HG02798 (cell line): ENCODE measurements at regions not wholly inside any gene's neighbourhood (a gene's known extent, or its start where the extent isn't known, plus 50 kb on each side); places are given as distances from the start of the nearest gene placed in this dataset.
"Not testable (repeated sequence)": the region's sequence is repeated elsewhere in the genome, so short reads cannot be mapped to it uniquely, and the experiment has no call there.

Experiments
- ATAC-seq: cut with Tn5 transposase; IDR thresholded peaks from one replicate; pipeline ENCODE4 v1.9.1; 2021; ENCODE audit warnings: mild to moderate bottlenecking; ENCODE audit not compliant: unreplicated experiment, poor library complexity

DNA sequence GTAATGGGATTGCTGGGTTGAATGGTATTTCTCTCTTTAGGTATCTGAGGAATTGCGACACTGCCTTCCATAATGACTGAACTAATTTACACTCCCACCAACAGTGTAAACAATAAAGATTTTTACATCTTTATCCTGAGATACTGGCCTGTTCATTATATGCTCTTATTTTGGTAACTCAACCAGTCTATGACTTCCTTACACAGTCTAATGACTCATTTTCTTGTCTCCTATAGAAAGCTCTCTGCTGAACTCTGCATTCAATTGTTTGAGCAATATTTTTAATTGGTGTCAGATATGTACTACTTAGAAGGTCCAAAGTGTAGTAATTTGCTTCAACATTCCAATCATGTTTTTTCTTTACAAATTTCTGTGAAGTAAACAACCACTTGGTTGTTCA lies 1351.8 kb downstream of the FSCB start:
- ATAC-seq, result no peak

DNA sequence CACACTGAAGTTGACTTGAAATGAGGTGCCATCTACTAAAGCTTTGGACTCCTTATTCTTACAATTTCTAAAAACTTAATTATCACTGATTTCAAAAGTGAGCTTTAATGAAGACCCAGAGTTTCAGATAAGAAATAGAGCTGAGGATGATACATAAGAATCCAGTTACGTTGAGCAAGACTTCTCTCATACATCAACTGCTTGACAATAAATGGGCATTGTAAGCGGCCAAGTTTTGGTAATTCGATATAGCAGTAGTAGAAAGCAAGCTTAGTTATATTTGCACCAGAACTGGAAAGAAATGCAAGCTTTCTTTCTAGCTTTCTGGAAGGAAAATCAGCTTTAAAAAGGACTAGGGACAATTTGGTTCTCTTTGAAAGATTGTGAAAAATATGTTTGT lies 1359.6 kb downstream of the FSCB start:
- ATAC-seq, result no peak

DNA sequence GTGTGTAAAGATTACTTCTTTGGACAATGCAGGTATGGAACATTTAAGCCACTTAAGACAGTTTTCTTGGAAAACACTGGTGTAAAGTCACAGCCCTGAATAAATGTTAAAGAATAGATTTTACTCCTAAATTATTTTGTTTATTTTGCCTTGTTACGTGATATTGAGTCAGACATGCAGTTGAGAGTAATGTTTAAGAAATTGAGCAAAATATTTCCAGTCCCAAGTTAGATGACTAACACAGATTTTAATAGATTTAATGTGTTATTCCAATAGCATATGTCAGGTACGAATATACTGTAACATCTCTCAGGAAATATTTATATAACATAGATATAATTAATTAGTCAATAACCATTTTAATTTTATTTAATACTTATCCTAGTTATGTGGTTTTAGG lies 1361.7 kb downstream of the FSCB start:
- ATAC-seq, result no peak

DNA sequence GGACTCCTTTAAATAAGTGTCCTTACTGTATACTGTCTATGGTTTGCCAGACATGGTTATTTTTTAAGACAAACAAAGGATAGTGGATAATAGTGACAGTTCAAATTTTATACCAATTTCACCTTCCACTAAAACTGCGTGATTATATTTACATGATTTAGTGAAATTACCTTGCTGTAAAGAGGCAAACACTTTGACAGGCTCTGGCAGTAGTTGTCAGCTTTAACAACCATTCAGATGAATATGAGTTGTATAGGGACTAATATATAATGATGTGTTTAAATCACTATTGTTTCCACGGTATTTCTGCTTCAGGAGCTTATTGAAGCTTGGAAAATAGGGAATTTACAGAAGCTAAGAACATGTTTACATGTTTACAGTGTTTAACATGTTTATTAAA lies 1364.0 kb downstream of the FSCB start:
- ATAC-seq, result no peak

DNA sequence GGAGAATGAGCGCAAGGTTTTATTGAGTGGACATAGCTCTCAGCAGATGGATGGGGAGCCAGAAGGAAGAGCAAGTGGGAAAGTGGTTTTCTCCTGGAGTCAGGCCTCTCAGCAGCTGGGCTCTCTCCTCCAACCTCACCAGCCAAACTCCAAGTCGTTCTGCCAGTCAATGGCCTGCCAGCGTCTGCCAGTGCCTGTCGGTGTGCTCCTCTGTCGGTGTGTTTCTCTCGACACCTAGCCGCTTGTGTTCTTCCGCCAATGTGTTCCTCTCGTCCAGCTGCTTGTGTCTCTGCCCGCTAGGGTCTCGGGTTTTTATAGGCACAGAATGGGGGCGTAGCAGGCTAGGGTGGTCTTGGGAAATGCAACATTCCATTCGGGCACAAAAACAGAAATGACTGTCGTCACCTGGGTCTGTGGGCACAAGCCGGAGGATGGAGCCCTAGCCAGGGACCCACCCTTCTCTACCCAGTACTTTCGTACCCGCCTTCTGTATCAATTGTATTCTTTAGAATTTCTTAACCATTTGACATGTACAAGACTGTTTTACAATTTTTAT lies 1365.4 kb downstream of the FSCB start:
- no peak for ATAC-seq

DNA sequence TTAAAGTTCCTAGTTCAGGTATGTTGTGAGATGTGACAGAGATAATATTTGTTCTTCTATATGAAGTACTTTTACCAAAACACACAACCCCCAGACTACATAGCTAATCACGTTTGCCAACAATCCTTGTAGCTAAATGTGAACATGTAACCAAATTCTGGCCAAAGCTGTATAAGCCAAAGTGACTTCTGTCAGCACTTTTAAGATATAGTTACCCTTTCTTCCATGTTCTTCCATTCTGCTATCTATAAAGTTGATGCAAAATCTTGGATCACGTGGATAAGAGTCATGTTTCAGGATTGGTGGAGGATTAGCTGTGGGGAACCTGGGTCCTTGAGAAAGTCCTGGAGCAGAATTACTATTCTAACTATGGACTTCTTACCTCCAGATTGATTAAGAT lies 1366.6 kb downstream of the FSCB start:
- ATAC-seq, result no peak

DNA sequence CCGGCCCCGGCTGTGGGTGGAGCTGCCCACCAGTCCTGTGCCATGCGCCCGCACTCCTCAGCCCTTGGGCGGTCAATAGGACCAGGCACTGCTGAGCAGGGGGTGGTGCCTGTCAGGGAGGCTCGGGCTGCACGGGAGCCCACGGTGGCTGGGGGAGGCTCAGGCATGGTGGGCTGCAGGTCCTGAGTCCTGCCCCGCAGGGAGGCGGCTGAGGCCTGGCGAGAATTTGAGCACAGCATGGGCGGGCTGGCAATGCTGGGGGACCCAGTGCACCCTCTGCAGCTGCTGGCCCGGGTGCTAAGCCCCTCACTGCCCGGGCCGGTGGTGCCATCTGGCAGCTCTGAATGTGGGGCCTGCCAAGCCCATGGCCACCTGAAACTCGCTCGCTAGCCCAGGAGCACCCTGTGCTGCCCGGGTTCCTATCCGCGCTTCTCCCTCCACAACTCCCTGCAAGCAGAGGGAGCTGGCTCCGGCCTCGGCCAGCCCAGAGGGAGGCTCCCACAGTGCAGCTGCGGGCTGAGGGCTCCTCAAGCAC lies 1371.1 kb downstream of the FSCB start:
- no peak for ATAC-seq

DNA sequence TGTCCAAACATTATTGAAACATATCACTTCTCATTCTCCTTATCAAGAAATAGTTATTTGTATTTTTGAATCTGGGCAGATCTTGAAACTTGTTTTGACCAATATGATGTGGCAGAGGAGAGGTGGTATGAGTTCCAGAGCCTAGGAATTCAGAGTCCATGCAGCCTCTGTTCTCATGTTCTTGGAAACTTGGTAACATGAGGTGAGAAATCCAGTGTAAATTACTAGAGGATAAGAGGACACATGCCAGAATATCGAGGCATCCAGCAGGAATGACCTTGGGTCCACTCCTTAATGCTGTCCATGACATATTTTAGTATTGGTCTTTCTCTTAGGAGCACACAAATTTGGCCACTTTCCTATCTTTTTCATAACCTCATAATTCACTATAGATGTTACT lies 1374.6 kb downstream of the FSCB start:
- no peak for ATAC-seq

DNA sequence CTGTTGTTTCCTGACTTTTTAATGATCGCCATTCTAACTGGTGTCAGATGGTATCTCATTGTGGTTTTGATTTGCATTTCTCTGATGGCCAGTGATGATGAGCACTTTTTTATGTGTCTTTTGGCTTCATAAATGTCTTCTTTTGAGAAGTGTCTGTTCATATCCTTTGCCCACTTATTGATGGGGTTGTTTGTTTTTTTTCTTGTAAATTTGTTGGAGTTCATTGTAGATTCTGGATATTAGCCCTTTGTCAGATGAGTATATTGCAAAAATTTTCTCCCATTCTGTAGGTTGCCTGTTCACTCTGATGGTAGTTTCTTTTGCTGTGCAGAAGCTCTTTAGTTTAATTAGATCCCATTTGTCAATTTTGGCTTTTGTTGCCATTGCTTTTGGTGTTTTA lies 1378.7 kb downstream of the FSCB start:
- not testable (repeated sequence) for ATAC-seq

DNA sequence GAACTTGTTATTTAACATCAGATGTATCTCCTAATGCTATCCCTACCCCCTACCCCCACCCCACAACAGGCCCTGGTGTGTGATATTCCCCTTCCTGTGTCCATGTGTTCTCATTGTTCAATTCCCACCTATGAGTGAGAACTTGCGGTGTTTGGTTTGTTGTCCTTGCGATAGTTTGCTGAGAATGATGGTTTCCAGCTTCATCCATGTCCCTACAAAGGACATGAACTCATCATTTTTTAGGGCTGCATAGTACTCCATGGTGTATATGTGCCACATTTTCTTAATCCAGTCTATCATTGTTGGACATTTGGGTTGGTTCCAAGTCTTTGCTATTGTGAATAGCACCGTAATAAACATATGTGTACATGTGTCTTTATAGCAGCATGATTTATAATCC lies 1379.2 kb downstream of the FSCB start:
- ATAC-seq, result not testable (repeated sequence)

DNA sequence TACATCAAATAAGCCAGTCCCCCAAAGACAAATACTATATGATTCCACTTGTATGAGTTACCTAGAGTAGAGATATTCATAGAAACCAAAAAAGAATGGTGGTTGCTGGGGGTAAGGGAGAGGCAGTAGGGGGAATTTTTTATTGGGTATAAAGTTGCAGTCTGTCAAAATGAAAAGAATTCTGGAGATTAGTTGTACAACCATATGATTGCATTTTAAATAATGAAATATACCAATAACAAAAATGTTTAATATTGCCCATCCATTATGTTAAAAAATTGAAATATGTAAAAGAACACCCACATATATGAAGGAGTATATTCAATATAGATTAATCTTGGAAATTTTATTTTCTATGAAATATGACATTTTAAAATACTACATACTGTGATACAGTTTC lies 1383.5 kb downstream of the FSCB start:
- ATAC-seq, result no peak

DNA sequence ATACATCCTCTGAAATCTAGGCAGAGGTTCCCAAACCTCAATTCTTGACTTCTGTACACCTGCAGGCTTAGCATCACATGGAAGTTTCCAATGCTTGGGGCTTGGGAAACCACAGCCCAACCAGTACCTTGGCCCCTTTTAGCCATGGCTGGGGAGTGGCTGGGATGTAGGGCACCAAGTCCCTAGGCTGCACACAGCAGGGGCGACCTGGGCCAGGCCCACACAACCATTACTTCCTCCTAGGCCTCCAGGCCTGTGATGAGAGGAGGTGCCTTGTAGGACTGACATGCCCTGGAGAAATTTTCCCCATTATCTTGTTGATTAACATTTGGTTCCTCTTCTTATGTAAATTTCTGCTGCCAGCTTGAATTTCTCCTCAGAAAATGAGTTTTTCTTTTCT lies 1387.4 kb downstream of the FSCB start:
- ATAC-seq, result no peak

DNA sequence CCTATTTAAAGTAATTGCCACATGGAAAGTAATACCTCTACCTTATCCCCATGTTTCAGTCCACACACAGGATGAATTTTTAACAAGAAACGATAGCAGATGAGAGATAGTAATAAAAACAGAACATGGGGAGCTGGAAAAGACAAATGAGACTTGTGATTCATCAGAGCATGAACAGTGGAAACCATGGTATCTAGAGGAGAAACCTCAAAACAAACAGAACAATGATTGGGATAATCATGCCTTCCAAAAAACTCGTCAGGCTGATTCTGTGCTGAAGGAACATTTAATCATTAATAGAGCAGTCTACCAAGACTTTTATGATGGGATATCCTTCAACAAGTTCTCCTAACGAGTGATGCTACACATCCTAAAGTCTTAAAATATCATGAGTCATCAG lies 1390.7 kb downstream of the FSCB start:
- ATAC-seq, result no peak

DNA sequence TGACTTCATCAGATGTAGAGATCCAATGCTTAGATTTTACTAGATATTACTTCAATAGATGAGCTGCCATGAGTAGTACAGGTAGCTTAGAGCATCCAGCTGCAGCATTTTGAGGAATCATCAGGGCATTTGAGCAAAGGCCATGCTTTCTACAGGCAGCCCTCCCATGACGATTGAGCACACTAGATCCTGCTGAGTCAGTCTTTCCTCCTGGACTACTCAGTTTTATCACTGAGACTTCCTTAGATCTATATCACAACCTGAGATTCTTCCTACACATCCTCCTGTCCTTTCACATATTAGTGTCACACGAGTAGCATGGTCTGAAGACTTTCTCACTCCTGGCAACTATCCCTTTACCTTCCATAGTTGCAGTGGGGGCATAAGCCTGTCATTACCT lies 1401.8 kb downstream of the FSCB start:
- no peak for ATAC-seq

DNA sequence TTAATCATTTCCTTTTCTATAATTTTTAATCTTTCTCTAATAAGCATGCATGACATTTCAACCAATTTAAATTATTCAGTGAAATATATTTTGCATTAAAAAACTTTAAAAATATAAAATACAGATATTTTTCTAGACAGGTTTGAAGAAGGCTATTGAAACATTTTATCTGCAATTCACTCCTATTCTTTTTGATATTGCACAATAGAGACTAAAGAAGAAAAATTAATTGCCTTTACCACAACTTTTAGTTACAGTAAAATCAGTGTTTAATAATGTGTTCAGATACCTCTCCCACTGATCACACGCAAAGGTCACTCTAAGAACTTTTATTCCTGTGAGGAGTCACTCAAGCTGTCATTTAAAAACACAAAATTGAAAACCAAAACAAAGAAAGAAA lies 1416.7 kb downstream of the FSCB start:
- ATAC-seq, result no peak

DNA sequence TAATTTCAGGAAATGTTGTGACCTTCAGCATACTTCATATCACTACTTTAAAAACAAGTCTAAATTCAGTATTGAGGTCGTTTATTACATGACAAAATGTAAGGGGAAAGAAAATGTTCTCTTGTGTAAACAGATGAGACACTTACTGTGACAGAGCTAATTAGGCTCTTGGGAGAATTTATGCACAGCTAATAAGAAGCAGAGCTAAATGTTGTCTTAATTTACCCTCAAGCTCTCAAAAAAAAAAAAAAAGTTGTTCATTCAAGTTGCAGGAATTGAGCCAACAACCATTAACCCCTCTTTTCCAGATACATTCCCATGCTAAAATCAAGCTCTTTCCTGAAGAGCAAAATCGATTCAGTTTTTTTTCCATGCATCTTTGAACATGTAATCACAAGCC lies 1419.4 kb downstream of the FSCB start:
- no peak for ATAC-seq

DNA sequence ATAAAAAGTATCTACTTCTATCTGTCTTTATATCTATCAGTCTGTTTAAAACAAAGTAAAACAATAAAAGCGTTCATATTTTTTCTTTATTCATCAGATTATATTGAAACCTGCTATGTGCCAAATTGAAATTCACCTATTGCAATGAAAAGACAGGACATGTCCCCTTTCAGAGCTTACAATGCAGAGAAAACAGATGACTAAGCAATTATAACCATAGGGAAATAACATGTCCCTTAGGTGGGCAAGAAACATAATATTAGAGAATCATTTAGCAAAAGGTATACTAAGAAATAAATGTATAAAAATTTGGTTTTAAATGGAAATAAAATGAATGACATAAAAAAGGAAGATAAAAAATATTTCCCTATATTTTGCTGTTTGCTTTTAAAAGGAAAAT lies 1421.3 kb downstream of the FSCB start:
- ATAC-seq, result no peak

DNA sequence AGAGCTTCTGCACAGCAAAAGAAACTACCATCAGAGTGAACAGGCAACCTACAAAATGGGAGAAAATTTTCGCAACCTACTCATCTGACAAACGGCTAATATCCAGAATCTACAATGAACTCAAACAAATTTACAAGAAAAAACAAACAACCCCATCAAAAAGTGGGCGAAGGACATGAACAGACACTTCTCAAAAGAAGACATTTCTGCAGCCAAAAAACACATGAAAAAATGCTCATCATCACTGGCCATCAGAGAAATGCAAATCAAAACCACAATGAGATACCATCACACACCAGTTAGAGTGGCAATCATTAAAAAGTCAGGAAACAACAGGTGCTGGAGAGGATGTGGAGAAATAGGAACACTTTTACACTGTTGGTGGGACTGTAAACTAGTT lies 1439.7 kb downstream of the FSCB start:
- ATAC-seq, result not testable (repeated sequence)

DNA sequence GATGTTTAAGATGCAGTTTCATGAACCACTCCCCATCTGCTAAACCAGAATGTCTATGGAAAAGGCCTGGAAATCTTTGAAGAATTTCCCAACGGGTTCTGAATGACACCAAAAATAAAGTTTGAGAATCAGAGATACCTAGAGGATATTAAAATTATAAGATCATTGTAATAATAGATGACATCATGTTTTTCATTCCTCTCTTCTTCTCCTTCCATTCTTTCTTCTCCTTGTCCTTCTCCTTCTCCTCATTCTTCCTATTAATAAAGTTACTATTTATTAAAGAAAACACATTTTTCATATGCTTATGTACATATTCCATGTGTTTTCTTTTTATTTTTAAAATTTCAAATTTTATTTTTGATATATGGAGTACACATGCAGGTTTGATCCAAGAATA lies 1449.4 kb downstream of the LRFN5 start:
- ATAC-seq, result no peak

DNA sequence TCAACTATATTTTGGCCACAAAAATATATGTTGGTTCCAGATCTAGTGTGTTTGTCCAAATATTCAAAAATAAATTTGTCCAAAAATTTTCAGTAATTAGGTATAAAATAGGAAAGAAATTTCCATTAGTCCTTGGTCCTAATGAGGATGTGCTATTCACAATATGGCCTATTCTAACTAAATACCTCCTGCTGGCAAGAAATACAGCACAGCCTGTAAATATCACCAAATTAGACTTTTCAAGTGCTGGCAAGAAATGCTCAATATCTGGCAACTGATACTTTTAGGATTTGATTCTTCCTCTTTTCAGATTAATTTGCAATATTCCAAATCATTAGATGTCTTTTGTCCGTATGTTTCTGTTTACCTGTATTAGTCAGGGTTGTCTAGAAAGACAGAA lies 1446.2 kb downstream of the LRFN5 start:
- no peak for ATAC-seq

DNA sequence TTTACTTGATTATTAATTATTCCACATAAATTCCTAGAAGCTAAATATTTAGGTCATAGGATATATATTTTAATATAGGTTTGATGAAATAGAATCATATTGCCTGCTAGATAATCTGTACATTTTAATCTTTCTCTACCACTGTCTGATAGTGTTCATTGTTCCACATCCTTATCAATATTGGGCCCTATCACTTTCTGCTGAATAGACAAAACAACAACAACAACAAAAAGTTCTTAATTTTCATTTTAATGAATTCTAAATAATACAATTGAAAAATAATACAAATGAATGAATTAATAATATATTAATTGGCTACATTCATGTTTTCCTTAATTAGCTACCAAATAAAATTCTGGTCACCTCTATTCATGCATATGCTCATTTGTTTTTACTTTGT lies 1437.2 kb downstream of the LRFN5 start:
- ATAC-seq, result no peak

DNA sequence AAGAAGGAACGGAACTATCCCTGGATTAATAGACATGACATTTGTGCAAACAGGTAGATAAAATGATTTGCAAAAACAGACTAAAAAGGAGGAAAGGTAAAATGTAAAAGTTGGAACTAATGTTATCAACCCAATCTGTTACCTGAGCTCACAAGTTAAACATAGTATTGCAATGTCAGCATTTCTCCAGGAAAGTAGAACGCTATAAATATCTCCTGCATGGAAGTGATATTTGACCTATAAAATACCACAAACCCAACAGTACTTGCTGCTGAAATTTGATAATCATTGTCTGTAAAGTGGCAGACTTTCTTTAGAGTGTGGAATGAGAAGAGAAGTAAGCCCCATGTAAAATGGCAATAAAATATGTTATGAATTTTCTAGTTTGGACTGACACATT lies 1435.7 kb downstream of the LRFN5 start:
- no peak for ATAC-seq

DNA sequence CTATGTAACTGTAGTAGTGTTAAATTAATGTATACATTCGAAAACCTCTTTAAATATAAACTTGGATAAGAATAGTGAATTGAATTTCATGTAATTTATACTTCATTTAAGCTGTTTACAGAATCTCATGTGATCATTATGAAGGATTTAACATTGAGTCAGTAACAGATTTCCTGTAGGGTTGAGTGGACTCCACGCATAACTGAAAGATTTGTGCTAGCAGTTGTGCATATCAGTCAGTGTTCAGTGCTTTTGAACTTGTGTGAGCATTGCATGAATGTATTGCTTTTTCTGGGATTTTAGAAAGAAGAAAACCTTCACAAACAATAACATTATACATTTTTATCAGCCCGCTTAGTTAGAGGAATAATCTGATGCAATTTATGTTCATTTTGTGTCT lies 1435.3 kb downstream of the LRFN5 start:
- no peak for ATAC-seq
